ENCODE measurements at regions not wholly inside any gene's neighbourhood (a gene's known extent, or its start where the extent isn't known, plus 50 kb on each side); places are given as distances from the start of the nearest gene placed in this dataset.

DNA sequence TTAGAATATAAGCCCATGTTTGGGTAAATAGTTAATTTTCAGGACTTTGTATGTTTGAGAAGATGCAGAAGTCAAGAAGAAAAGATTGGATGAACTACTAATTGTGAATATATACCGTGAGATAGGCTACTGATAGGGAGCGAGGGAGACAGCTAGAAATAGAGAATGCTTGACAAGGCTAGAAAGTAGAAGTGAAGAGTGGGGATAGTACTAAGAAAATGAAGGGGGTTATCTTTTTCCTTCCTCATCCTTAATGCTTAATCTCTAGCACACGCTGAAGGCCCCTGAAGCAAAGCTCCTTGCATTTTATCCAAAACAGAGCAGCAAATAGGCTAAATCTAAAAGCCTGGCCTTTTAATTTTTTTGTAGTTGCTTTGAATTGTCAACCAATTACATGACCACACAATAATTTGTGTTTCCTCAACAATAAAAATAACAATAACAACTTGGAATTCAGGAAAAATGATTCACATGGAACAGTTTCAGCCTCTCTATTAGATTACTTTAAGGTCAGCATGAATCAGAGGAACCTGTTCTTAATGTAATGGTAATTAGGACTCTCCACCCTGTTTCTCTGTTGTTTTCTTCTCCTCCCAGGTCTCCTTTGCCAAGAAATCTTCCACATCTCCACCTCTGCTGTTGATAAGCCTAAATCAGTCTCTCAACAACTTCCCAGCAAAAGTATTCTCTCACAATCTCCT, 1071.3 kb upstream of the ZEB2 start:
- no peaks in the 10 kb centered on the region for H3K79me2 ChIP-seq (ENCODE audit: insufficient read depth, low read length)
- H3K4me1 ChIP-seq (ENCODE audit: control insufficient read depth in 1 of 2, insufficient read depth in 2 of 2, low read length in 2 of 2), result no peaks in the 10 kb centered on the region
- intact Hi-C loops (cut with micrococcal nuclease), result no loop called here
- no peaks in the 10 kb centered on the region for H3K27me3 ChIP-seq (ENCODE audit: insufficient read depth, low read length)
- ATAC-seq (no peak), DNase-seq (ENCODE audit: low read depth, low spot score) (no peak)
- no peak overlapping the region for H2AFZ ChIP-seq (ENCODE audit: low read depth, low read length, poor library complexity, severe bottlenecking)
- BruUV-seq (replicated peaks), result no TSS peak
- ChIA-PET RAD21 (ENCODE audit: low non-redundant PET in 1 of 2, low total read pairs in 2 of 2, uncharacterized antibody in 2 of 2, unreplicated experiment in 2 of 2) (no interaction called here), POLR2A (no interaction called here), CTCF (no interaction called here)
- H3K9me2 ChIP-seq (ENCODE audit: insufficient read depth), result no peaks in the 10 kb centered on the region
- no peaks in the 10 kb centered on the region for H3K36me3 ChIP-seq (ENCODE audit: control insufficient read depth in 1 of 2, insufficient read depth in 2 of 2, low read length in 2 of 2)
- no peaks in the 10 kb centered on the region for H3K9me3 ChIP-seq (ENCODE audit: control insufficient read depth in 1 of 2, insufficient read depth in 1 of 2, low read depth in 1 of 2, low read length in 2 of 2)
- no peak overlapping the region for H3K9ac ChIP-seq (ENCODE audit: low read length)
- no peak overlapping the region for H3K4me2 ChIP-seq (ENCODE audit: low read length)
- TF ChIP-seq POLR2A (IDR thresholded peaks at IDR 0.05; ENCODE audit: borderline replicate concordance, extremely low read depth, insufficient read depth, insufficient read length) (no peak), ZFX (IDR thresholded peaks at IDR 0.05) (no peak), MAX (IDR thresholded peaks at IDR 0.05) (no peak), EZH2 (IDR thresholded peaks at IDR 0.05) (no peak), RAD21 (IDR thresholded peaks at IDR 0.05; ENCODE audit: low read depth) (no peak), SRF (IDR thresholded peaks at IDR 0.05; ENCODE audit: low read depth) (no peak), YY1 (IDR thresholded peaks at IDR 0.05; ENCODE audit: extremely low read depth, insufficient replicate concordance, low read depth, low read length) (no peak), REST (IDR thresholded peaks at IDR 0.05; ENCODE audit: low read depth) (no peak), POLR2AphosphoS5 (IDR thresholded peaks at IDR 0.05; ENCODE audit: low read depth, low read length) (no peak), TCF7L2 (IDR thresholded peaks at IDR 0.05; ENCODE audit: borderline replicate concordance, extremely low read depth, insufficient read depth, insufficient read length) (no peak), EZH2phosphoT487 (IDR thresholded peaks at IDR 0.05; ENCODE audit: borderline replicate concordance) (no peak), EGR1 (IDR thresholded peaks at IDR 0.05; ENCODE audit: low read depth) (no peak), SIN3A (IDR thresholded peaks at IDR 0.05; ENCODE audit: low read depth) (no peak), CBX3 (IDR thresholded peaks at IDR 0.05; ENCODE audit: low read depth) (no peak), ZNF274 (IDR thresholded peaks at IDR 0.05; ENCODE audit: low read depth, low read length) (no peak), FOSL1 (IDR thresholded peaks at IDR 0.05; ENCODE audit: low read depth) (no peak), ATF3 (IDR thresholded peaks at IDR 0.05) (no peak), ELF1 (IDR thresholded peaks at IDR 0.05; ENCODE audit: borderline replicate concordance, low read depth) (no peak)
- TF ChIP-seq, protein P1, sequence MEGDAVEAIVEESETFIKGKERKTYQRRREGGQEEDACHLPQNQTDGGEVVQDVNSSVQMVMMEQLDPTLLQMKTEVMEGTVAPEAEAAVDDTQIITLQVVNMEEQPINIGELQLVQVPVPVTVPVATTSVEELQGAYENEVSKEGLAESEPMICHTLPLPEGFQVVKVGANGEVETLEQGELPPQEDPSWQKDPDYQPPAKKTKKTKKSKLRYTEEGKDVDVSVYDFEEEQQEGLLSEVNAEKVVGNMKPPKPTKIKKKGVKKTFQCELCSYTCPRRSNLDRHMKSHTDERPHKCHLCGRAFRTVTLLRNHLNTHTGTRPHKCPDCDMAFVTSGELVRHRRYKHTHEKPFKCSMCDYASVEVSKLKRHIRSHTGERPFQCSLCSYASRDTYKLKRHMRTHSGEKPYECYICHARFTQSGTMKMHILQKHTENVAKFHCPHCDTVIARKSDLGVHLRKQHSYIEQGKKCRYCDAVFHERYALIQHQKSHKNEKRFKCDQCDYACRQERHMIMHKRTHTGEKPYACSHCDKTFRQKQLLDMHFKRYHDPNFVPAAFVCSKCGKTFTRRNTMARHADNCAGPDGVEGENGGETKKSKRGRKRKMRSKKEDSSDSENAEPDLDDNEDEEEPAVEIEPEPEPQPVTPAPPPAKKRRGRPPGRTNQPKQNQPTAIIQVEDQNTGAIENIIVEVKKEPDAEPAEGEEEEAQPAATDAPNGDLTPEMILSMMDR (IDR thresholded peaks at IDR 0.05 in 2 of 3, conservative IDR thresholded peaks at IDR 0.05 in 1 of 3; ENCODE audit: borderline replicate concordance in 1 of 3, insufficient read depth in 1 of 3, low read depth in 2 of 3, low read length in 2 of 3), result no peak
- no peak overlapping the region for H3K4me3 ChIP-seq (replicated peaks in 1 of 2; ENCODE audit: low read depth in 1 of 2, low read length in 2 of 2)
- no peak overlapping the region for H3K27ac ChIP-seq (ENCODE audit: low read depth, low read length)
- no peaks in the 10 kb centered on the region for H4K20me1 ChIP-seq (ENCODE audit: insufficient read depth)
